SIG-M5 treated with dmso at 0.1 percent for 504 hours (cell line): ENCODE measurements at regions not wholly inside any gene's neighbourhood (a gene's known extent, or its start where the extent isn't known, plus 50 kb on each side); places are given as distances from the start of the nearest gene placed in this dataset.
"Not testable (repeated sequence)": the region's sequence is repeated elsewhere in the genome, so short reads cannot be mapped to it uniquely, and the experiment has no call there.

ENCODE experiments used
- DNase-seq: peaks from one replicate; lab custom pipeline; 2025; ENCODE audit not compliant: unreplicated experiment; lab: John Stamatoyannopoulos, UW

- peak; percentile 3 for DNase-seq
Measured at GRCh38 chr11:67776852-67777520, 102.6 kb upstream of the ALDH3B2 start.

- DNase-seq: not testable (repeated sequence)
Measured at GRCh38 chr11:67774175-67774574, 99.8 kb upstream of the ALDH3B2 start.

- DNase-seq: not testable (repeated sequence)
Measured at GRCh38 chr11:67768001-67768730, 93.7 kb upstream of the ALDH3B2 start.

GRCh38 chr11:67761211-67761610 lies 86.8 kb upstream of the ALDH3B2 start:
- not testable (repeated sequence) for DNase-seq

GRCh38 chr11:67759321-67759720 lies 84.9 kb upstream of the ALDH3B2 start:
- not testable (repeated sequence) for DNase-seq

- DNase-seq: not testable (repeated sequence)
Measured at GRCh38 chr11:67758467-67758866, 84.0 kb upstream of the ALDH3B2 start.

- not testable (repeated sequence) for DNase-seq
Measured at GRCh38 chr11:67758009-67758408, 83.6 kb upstream of the ALDH3B2 start.

- not testable (repeated sequence) for DNase-seq
Measured at GRCh38 chr11:67753820-67754219, 79.4 kb upstream of the ALDH3B2 start.

GRCh38 chr11:67745181-67745726 lies 70.8 kb upstream of the ALDH3B2 start:
- no peak for DNase-seq

- DNase-seq: not testable (repeated sequence)
Measured at GRCh38 chr11:67744231-67744630, 69.8 kb upstream of the ALDH3B2 start.

GRCh38 chr11:67738231-67738630 lies 63.8 kb upstream of the ALDH3B2 start:
- DNase-seq: not testable (repeated sequence)

GRCh38 chr11:67737562-67738080 lies 63.2 kb upstream of the ALDH3B2 start:
- not testable (repeated sequence) for DNase-seq

GRCh38 chr11:67732045-67732787 lies 57.8 kb upstream of the ALDH3B2 start:
- DNase-seq: no peak

GRCh38 chr11:67731583-67731982 lies 57.2 kb upstream of the ALDH3B2 start:
- no peak for DNase-seq

GRCh38 chr11:67728163-67728571 lies 53.7 kb upstream of the ALDH3B2 start:
- not testable (repeated sequence) for DNase-seq

- DNase-seq: not testable (repeated sequence)
Measured at GRCh38 chr11:67727066-67728040, 52.9 kb upstream of the ALDH3B2 start.
